RPMI8226 (cell line): ENCODE measurements at regions not wholly inside any gene's neighbourhood (a gene's known extent, or its start where the extent isn't known, plus 50 kb on each side); places are given as distances from the start of the nearest gene placed in this dataset.
A peak's percentile ranks its signal among the peaks of the same experiment; 100 is the strongest.

Experiments used
- DNase-seq: peaks from one replicate; pipeline ENCODE4 v3.0.0-alpha.2; 2015

GRCh38 chr2:9773903-9774239 is 69.4 kb upstream of the TAF1B start:
- no peak for DNase-seq

GRCh38 chr2:9774266-9774665 is 69.0 kb upstream of the TAF1B start:
- DNase-seq = no peak

- DNase-seq = no peak
Observed at GRCh38 chr2:9775351-9775750, 67.9 kb upstream of the TAF1B start.

GRCh38 chr2:9775999-9776712 is 67.1 kb upstream of the TAF1B start:
- DNase-seq = no peak

- DNase-seq = no peak
Observed at GRCh38 chr2:9777081-9777480, 66.2 kb upstream of the TAF1B start.

- peak; percentile 54 for DNase-seq
Observed at GRCh38 chr2:9778012-9778411, 65.3 kb upstream of the TAF1B start.

DNA sequence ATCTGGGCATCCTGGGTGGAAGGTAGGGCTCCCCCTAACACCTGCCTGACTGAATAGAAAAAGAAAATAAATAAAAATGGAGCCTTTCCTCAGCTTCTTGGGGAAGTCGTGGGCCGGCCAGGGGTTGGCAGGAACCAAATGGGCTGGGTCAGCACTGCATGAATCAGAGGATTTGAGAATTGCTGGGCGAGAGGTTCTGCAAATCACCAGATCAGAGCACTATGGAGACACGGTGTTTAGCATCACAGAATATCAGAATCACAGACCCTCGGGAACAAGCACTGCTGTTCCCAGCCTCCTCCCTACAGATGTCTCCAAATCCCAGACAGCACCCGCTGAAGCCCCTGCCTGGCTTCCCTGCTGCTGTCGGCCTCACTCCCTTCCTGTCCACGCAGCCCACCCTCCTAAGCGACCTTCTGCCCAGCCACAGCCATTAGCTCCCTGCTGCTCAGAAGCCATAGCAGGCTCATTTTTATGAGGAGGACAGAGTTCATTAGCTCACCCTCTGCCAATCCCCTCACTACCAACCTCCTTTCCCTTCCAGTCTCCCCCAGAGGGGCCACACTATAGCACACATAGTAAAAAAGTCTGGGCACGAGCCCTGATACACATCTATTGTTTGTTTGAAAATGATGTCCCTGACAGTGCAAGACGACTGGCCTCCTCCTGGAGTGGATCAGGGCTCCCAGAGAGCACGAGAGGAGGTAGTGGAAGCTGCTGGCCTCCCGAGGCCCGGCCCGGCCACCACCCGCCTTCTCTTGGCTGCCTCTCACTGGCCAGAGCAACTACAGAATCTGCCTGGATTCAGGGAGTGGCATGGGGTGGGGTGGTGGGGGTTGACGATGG is 64.6 kb upstream of the TAF1B start:
- no peak for DNase-seq

DNA sequence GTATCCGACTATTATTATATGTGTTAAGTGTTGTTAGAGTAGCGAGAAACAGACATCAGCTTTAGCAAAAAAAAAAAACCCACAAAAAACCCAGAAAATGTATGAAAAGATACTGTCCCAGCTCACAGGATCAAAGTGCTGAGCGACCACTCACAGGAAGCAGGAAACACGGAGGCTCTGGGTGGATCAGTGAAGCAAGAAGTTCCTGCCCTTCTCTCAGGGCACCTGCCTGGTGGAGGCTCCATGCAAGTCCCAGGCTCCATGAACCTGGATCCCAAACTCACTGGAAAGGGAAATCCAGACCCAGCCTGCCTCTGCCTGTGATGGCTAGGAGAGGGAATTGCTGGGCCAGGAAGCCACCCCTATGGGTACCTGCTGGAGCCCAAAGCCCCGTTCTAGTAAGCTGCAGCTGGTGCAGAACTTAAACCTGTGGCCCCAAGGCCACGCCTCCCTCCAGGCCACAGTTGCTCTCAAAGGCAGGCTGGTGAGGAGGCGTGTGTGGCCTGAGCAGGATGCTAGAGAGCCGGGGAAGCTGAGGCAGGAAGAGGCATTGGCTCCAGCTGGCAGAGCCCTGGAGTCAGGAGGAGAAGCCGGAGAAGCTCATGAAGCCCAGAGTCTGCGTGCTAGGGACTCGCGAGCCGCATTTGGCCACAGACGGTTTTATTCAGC is 63.5 kb upstream of the TAF1B start:
- DNase-seq = peak; percentile 53

GRCh38 chr2:9780368-9781130 is 62.7 kb upstream of the TAF1B start:
- DNase-seq = peak; percentile 55

GRCh38 chr2:9781252-9781651 is 62.0 kb upstream of the TAF1B start:
- no peak for DNase-seq

- DNase-seq = no peak
Observed at GRCh38 chr2:9782197-9782719, 61.0 kb upstream of the TAF1B start.

DNA sequence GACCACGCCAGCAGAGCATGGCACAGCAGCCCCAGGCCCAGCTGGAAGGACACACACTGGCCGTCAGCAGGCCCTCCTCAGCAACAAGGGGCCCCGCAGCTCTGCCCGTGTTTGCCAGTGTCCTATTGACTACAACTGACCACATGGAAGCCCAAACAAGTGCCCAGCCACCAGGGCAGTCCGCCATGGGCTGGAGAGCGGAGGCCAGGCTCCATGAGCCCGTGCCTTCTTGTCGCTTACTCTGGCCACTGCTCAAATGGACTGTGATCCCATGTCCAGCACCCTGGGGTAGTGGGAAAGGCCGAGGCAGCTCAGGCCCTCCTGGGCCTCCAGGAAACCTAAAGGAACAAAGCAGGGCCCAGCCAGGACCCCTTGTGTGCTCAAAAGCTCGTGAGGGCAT is 53.9 kb upstream of the TAF1B start:
- DNase-seq = no peak

GRCh38 chr2:9790702-9791225 is 52.5 kb upstream of the TAF1B start:
- DNase-seq = no peak

DNA sequence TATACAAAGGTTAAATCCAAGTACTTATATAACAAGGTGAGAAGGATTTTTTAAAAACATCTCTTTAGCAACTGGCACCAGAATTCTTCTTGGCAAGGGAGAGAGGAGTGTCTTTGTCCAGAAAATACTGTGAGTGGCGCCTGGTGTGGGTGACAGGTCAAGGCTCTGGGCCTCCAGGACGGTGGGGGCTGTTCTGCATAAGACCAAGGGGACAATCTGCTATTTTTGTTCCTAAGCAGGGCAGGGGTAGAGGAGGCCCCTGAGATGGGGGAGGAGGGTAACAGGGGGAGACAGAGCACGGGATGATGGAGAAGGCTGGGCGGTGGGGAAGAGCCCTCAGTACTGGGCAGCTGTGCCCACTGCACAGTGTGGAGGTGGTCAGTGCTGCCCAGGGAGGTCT is 51.6 kb upstream of the TAF1B start:
- no peak for DNase-seq

DNA sequence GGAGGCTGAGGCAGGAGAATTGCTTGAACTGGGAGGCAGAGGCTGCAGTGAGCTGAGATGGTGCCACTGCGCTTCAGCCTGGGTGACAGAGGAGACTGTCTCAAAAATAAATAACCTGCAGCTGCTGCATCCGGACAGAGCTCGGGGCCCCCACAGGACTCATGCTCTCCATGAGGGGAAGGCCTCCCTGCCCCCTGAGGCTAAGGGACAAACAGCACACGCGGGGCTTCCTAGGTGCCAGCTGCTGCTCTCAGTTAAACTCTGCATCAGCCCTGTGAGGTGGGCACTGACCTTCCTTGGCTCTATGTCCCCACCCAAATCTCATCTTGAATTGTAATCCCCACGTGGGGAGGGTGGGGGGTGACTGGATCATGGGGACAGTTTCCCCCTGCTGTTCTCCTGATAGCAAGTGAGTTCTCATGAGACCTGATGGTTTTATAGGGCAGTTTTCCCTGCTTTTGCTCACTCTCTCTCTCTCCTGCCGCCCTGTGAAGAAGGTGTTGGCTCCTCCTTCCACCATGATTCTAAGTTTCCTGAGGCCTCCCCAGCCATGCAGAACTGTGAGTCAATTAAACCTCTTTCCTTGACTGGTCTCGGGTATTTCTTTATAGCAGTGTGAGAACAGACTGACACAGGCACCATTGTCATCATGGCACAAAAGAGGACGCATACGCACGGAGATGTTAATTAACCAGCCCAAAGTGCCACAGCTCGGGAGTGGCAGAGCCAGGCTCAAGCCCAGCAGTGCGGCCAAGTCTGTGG is 49.9 kb upstream of the TAF1B start:
- no peak for DNase-seq
